ENCODE measurements at regions not wholly inside any gene's neighbourhood (a gene's known extent, or its start where the extent isn't known, plus 50 kb on each side); places are given as distances from the start of the nearest gene placed in this dataset.
A peak's percentile ranks its signal among the peaks of the same experiment; 100 is the strongest.
"Not testable (repeated sequence)": the region's sequence is repeated elsewhere in the genome, so short reads cannot be mapped to it uniquely, and the experiment has no call there.

DNA sequence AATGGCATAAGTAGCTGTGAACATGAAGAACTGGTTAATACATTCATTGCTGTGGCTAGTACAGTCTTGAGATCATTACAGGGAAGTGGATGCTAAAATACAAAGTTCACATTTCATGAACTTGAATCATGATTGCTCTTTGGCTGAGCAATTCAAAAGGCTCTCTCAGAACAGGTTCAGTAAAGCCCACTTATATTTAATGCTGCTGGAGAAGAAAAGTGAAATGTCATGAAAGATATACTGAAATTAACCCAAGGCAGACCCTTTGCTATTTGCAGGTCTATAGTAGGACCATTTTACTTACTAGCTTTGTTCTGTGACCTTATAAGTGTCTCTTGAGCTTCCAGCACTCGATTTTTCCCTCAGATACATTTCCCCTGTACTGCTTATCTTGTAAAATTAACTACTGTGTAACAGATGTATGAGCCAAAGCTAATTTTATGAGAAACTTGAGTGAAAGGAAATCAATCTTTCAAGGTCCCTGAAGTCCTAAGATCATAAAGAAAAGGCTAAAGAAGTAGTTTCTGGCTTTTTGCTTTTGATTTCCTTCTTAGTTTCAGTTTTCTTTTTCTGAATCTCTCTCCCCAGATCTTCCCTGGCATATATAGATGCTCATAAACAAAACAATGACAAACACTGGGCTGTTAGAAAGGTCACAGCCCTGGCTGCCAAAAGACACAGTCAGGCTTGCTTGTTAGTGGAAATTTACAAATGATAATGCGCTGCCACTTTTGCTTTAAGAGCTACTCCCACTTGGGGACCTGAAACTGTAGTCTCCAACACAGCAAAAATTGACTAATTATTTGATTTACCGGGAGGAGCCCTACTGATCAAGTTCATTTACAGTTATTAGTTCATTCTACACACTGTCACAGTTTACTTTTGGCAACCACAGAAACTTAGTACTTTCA is 132.7 kb upstream of the XPO1 start:
- TF ChIP-seq, protein P1, sequence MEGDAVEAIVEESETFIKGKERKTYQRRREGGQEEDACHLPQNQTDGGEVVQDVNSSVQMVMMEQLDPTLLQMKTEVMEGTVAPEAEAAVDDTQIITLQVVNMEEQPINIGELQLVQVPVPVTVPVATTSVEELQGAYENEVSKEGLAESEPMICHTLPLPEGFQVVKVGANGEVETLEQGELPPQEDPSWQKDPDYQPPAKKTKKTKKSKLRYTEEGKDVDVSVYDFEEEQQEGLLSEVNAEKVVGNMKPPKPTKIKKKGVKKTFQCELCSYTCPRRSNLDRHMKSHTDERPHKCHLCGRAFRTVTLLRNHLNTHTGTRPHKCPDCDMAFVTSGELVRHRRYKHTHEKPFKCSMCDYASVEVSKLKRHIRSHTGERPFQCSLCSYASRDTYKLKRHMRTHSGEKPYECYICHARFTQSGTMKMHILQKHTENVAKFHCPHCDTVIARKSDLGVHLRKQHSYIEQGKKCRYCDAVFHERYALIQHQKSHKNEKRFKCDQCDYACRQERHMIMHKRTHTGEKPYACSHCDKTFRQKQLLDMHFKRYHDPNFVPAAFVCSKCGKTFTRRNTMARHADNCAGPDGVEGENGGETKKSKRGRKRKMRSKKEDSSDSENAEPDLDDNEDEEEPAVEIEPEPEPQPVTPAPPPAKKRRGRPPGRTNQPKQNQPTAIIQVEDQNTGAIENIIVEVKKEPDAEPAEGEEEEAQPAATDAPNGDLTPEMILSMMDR (IDR thresholded peaks at IDR 0.05; ENCODE audit: low read depth, low read length): no peak
- peak; percentile 56 to 67 for DNase-seq (ENCODE audit: low read depth in 2 of 2)
- peak overlapping the region; percentile 2 to 19 for H3K4me3 ChIP-seq (replicated peaks in 1 of 2; ENCODE audit: low read depth in 2 of 2, low read length in 2 of 2)

DNA sequence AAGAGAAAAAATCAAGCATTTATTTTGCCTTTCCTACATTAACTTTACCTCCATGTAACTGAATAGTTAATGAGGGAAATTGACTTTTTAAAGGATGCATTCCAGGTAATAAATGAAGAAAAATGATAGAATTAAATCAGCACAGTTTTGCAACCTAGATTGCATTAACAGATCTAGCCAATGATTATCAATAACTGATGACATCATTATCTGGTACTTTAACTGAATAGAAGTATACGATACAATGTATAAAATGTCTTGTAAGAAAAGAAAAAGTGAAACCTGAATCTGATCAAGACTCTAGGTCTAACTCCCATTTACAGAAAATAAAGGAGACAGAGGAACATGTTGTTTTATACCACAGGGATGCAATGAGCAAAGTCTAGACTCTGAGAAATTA is 126.0 kb upstream of the XPO1 start:
- no peak overlapping the region for H3K4me3 ChIP-seq (replicated peaks in 1 of 2; ENCODE audit: low read depth in 2 of 2, low read length in 2 of 2)
- TF ChIP-seq, protein P1 (IDR thresholded peaks at IDR 0.05; ENCODE audit: low read depth, low read length): no peak
- no peak for DNase-seq (ENCODE audit: low read depth in 2 of 2)

DNA sequence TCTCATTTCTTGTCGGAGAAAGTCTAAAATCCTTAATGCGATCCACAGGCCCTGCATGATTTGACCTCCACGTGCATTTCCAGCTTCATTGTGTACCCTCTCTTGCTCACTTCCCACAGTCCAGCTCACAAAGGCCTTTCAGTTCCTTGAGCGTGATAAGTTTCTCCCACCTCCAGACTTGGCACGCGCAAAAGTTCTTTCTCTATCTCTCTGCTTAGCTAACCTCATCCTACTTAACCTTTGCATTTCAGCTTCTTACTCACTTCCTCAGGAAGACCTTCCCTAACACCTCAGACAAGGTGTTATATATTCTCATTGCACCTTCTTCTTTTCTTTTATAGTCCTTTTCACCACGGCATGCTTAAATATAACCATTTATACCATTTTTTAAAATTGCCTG is 124.8 kb upstream of the XPO1 start:
- TF ChIP-seq, protein P1 (IDR thresholded peaks at IDR 0.05; ENCODE audit: low read depth, low read length): no peak
- no peak overlapping the region for H3K4me3 ChIP-seq (replicated peaks in 1 of 2; ENCODE audit: low read depth in 2 of 2, low read length in 2 of 2)
- DNase-seq (ENCODE audit: low read depth in 2 of 2): no peak

- no peak overlapping the region for H3K4me3 ChIP-seq (replicated peaks in 1 of 2; ENCODE audit: low read depth in 2 of 2, low read length in 2 of 2)
- TF ChIP-seq, protein P1 (IDR thresholded peaks at IDR 0.05; ENCODE audit: low read depth, low read length): no peak
- DNase-seq (ENCODE audit: low read depth in 2 of 2): peak; percentile 15 to 31
Observed at GRCh38 chr2:61660511-61661388, 122.6 kb upstream of the XPO1 start.

GRCh38 chr2:61658841-61659780 is 121.0 kb upstream of the XPO1 start:
- DNase-seq (ENCODE audit: low read depth in 2 of 2): peak; percentile 61 to 72
- H3K4me3 ChIP-seq (replicated peaks in 1 of 2; ENCODE audit: low read depth in 2 of 2, low read length in 2 of 2): no peak overlapping the region
- TF ChIP-seq, protein P1 (IDR thresholded peaks at IDR 0.05; ENCODE audit: low read depth, low read length): peak; percentile 60

GRCh38 chr2:61649946-61650345 is 111.8 kb upstream of the XPO1 start:
- not testable (repeated sequence) for H3K4me3 ChIP-seq (replicated peaks in 1 of 2; ENCODE audit: low read depth in 2 of 2, low read length in 2 of 2)
- peak in 1 of 2 donors; percentile 44 for DNase-seq (ENCODE audit: low read depth in 2 of 2)

Measured in cardiac fibroblast (primary cell).